Mucosa of gallbladder (tissue), 1 donor: ENCODE measurements at regions not wholly inside any gene's neighbourhood (a gene's known extent, or its start where the extent isn't known, plus 50 kb on each side); places are given as distances from the start of the nearest gene placed in this dataset.

ENCODE experiments used
- DNase-seq: peaks from one replicate; pipeline ENCODE4 v3.0.0-alpha.2; 2020; ENCODE audit warnings: low spot score
- donor health status: DM: no; HTN: no; CAD: no.

DNA sequence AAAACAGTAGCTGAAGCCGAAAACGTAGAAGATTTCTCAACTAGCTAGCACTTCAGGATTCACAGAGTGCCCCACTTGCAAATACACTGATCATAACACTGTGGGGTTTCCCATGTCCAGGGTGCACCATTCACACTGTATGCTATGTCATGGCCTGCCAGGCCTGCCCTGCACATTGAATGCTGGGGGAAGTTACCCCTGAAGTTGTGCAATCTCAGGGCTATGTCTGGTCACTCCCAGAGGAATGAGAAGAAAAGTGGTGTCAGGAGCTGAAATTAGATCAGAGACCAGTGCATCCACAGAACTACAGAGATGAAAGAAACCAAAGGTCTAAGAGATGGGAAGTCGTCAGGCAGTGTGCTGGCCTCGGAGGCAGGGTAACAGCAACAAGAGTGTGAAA lies 196.8 kb downstream of the RAP2A start:
- no peak for DNase-seq

DNA sequence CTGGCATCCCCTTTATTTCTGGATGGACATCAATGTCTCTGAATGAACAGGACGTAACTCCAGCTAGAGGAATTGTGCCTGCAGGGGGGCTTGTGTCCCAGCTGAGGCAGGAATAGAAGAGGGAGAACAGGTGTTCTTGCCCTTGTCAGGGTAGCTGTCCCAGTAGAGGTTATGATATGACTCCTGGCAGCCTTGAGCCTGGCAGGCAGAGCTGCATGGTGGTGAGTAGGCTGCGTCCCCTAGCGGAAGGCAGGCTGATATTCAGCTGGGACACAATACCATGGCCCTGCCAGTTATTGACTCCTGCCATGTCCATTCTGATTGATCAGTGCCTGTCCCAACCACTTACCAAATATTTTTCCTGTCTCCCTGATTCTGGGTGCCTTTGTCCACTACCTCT lies 197.2 kb downstream of the RAP2A start:
- DNase-seq = no peak

DNA sequence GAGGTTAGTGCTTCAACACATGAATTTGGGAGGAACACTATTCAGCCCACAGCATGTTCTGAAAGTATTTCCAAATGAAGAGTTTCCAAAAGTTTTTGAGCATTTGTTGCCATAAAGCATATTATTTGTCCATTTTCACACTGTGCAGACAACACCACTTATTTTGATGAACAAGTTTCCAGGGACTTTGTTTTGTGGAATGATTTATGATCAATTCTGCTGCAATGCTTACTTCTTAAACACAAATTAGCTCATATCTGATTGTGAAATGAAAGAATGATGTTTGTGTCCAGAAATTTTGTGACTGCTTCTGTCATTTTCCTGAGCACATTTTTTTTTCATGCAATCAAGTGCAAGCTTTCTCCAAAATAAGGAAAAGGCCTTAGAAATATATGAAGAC lies 205.3 kb downstream of the RAP2A start:
- no peak for DNase-seq

DNA sequence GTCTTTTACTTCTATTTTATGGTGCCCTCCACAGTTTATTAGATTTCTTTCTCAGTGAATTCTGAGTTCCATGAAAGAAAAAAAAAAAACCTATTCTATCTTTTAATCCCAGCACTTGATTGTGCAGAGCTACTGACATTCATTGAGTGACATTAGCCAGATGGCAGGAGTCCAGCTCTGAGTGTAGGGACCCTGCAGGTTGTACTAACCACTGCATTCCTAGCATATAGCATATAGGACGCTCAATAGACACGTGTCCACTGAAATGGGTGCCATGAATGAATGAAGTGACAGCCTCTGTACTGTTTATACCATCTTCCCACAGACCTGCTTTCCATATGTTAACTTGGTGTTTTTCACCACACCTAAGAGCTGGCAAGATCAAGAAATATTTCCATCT lies 206.3 kb downstream of the RAP2A start:
- no peak for DNase-seq

DNA sequence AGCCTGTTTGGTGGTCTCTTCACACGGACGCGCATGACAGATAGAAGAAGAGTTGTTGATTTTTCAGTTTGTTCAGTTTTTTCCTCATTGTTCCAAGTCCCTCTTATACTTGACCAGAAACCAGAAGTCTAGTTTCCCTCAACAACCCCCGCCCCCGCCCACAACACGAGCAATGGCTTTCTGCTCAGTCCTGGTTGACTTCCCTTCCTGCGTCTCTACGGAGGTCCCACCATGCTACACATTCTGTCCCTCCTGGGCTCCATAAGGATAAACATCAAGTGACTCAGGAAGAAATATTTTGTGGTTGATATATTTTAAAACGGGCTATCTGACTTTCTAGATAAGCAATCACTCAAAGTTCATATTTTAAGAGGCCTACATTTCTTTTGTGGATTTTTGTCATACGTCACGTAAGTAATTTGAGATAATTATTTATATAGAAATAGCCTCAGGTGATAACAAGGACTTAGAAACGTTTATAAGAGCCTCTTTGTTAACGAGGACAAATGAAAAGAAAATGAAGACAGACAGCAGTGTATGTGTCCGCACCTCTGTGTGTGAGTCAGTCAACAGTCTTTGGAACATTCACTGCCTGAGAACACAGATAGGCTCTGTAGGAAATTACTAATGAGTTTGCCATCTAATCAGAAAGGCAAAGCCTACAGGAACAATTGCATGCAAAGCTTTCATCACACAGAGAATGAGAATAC lies 214.4 kb downstream of the RAP2A start:
- no peak for DNase-seq

DNA sequence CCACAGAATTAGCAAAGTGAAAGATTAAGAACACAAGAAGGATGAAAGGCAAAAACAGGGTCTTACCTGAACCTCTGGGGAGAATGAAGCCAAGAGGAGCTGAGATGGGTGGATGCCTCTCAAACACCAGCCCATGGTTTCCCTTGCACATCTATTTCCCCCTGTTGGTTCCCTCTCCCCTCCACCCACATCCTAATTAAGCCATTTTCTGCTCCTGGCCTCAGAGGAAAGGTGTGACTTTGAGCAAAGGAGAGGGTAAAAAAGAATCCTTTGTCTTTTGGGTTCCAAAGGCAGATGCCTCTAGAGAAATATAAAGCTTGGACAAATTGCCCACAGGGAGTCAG lies 214.9 kb downstream of the RAP2A start:
- no peak for DNase-seq

DNA sequence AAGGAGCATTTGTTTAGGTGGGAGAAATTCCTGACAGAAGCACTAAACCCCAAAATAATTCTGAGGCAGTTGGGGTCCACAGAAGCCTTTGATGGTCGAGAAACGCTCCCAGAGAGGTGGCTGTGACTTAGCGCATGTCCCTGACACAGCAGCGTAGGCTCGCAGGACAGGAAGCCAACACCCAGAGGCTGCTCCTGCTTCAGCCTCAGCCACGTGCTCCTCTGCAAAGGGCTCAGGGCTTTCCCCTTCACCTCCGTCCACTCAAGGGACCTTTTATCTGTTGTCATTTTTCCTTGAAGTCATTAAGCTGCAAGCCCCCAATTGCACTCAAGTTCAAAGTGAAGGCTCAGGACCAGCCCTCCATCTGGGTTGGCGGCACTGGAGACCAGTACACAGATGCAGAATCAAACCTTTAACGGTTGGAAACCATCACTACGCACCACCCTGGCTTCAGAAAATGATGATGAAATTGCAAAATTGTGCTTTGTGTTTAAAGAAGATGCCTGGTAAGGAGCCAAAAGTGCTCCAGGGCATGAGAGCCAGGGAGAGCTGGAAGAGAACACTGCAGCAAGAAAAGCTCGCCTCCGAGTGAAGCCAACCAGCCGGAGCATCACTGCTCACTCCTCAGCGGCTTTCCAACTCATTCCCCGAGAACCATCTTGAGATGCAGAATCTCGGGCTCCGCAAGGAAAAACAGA lies 219.6 kb downstream of the RAP2A start:
- DNase-seq = no peak

DNA sequence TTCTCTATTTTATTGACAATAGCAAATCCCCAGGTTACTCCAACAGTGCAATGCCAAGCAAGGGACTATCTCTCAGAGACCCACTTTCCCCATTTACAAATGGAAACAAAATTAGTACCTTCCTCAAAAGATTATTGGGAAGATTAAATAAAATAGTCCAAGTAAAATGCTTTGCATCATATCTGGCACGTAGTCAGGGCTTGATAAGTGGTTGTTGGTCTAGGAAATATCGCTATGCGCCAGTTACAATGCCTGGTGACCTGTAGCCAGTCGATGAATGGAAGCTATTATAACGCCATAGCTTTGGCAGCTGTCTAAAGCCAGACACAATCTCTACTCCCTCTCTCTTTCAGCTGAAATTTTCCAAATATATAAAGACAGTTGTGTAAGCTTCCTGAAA lies 220.3 kb downstream of the RAP2A start:
- no peak for DNase-seq

DNA sequence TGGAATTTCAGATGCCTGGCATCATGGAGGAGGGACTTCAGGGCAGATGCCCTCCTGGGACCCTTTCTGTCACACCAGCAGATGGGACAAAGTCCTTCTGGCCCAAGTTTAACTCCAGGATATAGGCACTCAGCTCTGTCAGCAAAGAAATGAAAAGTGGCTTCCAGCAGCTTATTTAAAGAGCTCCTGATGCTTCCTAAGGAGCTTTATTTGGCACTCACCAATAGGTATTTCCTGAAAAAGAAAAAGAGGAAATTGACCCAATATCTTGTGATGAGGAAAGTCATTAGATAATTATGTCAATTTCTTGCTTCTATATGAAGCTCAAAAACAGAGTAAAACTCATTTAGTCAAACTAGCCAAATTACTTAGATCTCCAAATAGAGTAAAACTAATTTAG lies 224.6 kb downstream of the RAP2A start:
- DNase-seq = no peak

DNA sequence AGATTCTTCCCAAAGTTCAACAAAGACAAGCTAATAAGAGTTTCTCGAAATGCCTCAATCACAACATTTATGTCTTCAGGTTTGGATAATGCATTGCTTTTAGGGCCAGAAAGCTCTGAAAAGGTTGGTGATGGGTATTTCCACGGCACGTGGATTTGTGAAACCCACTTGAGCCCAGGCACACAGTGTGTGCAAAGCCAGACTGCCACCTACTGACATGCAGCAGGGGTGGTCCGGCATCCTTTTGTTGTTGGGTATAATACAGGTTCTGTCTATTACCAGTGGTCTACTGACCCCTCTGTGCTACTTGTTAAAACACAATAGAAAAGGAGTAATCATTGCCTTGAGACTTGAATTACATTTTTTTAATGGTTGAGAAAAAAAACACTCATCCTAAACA lies 225.6 kb downstream of the RAP2A start:
- no peak for DNase-seq

DNA sequence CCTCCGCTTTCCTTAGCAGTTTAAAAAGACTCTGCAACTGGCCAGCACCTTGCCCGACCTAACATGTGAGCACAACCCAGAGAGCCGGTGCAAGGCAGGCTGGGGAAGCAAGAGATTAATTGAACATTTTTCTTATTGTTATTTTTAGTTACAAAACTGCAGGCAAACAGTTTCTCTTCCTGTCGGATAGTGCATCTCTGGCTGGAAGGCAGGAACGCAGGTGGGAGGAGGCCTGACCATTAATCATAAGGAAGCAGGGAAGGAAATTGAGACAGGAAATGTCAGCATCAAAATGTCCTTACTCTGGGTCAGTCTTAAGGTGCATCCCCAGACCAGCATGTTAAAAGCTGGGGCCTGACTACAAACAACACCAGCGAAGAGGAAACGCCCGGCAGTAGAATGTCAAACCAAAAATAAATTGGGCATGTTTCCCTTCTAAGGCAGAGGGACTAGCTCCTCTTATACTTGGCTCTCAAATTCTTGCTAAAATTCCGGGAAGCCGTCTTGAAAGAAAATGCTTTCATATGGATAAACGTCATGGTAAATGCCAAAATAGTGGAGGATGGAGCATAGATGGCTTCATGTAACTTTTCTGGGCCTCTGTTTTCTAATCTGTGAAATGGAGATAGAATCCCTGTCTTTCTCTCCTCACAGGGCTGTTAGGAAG lies 226.8 kb downstream of the RAP2A start:
- DNase-seq = no peak

DNA sequence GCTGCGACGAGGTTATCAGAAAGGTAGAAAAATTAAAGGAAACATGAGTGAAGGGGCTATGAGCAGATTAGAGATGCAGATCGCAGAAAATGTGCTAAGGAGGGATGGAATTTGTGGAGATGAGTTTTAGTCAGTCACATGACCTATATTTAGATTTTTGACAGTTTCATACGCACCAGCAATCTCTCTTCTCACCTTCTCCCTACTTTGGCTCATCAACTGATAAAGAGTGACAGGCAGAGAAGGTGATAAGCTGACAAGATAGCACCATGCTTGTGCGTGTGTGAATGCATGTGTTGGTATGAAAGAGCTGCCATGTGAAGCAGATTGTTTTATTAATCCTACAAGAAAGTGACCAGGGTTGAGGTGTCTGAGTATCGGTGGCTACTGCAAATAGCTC lies 252.6 kb downstream of the RAP2A start:
- DNase-seq = no peak

DNA sequence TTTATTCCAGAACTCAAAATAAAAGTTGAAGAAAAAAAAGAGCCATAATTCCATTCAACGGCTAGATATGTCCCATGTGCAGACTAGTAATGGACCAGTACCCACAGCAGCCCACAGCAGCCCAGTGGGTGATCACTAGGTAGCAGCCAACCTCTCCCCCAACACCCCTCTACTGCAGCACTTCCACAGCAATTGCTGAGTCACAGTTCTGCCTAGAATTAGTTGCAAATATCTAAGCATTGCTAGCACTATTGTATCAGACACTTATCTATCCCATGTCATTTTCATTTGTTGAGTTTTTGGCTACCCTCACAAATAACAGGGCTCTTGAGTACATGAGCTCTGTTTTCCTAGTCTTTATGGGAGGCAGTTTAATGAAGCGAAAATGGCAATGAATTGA lies 258.7 kb downstream of the RAP2A start:
- DNase-seq = no peak

DNA sequence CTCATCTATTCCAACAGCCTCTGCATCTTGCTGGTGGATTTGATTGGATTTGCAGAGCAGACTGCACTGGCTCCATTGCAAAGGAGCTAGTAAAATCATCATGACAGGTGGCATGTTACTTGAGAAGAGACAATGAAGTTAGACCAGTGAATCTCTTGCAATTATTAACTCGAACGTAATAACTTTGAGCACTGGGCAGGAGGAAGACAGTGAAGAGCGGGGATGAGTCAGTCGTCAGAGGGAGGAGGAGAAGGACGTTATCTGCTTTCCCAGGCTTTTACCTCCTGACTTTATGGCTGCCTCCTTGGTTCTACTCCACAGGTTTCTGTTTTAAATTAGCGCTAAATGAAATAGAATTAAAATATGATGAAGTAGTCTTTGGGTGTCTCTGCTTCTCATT lies 257.8 kb upstream of the IPO5 start:
- DNase-seq = no peak

DNA sequence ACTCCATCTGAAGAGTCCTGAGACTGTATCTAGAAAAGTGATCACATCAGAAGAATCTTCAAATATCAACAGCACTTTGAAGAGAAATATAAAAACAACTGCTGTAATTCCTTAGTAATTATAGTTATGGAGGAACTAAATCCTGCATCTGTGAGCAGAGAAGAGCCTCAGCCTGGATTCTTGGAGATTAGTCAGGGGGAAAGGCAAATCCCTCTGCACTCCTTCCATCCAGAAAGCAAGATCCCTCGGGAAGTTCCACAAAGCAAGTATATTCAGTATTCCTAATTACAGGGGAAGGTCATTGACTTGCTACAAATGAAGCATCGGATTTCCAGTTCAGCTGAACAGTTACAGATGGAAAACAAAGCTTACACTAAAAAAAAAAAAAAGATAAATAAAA lies 256.6 kb upstream of the IPO5 start:
- DNase-seq = no peak

DNA sequence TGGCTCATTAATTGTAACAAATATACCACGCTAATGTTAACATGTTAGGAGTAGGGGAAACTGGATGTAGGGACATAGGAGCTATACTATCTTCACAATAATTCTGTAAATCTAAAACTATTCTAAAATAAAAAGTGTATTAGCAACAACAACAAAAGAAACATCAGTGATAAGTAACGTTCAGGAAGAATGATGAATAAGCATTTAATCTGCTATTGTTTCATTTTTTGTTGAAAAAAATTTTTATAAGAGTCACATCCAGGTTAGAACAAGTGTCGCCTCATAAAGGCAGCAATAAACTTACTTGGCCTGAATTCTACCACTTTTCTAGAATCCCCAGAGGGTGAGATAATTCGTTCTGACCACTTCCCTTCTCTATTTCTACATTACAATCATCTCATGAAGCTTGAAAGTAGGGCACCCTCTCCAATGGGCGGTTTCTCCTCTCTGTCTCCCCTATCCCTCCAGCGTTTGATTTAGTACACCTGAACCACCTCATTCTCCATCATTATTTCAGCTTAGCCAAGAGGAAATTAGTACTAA lies 253.1 kb upstream of the IPO5 start:
- DNase-seq = no peak

DNA sequence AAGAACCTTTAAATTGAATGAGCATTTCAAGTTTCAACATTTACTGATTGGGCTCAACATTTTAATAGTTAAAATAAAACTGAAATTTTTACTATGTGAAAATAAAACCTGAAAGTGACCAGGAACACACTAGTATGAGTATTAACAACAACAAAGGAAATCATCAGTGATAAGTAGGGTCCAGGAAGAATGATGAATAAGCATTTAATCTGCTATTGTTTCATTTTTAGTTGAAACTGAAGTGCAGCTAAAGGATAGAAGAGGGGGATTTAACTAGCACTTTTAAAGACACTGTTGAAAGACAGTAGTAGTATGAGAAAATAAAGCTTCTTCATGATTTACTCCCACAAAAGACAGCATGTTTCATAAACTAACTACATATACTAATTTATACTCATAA lies 250.9 kb upstream of the IPO5 start:
- DNase-seq = no peak

DNA sequence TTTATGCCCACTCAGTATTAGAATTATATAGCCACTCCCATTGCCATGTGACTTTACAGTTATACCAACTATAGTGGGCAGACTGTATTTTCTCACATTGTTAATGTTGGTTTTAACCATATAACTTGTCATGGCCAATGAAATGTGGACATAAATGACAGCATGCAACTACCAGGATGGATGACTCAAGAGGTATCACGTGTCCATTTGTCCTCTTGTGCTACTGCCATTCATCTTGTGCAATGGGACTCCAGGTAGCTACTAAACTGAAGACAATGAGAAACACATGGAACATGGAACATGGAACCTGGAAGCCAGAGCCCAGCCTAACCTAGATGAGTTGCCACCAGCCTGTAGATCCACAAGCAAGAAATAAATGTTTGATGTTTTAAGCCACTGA lies 242.7 kb upstream of the IPO5 start:
- DNase-seq = no peak

DNA sequence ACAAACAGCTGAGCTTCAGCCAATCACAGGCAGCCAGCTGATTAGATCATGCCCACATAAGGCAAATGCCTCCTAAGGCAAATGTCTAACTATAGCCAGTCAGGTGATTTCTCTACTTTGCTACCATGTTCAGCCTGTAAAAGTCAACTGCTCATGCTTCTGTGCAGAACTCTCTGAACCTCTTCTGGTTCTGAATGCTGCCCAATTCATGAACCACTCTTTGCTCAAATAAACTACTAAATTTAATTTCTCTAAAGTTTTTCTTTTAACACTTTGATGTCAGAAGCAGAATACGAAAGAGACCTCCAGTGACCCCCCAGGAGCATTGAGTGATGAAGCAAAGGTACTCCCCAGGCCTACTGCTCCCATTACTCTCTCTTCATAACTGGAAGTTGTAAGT lies 240.7 kb upstream of the IPO5 start:
- DNase-seq = no peak

DNA sequence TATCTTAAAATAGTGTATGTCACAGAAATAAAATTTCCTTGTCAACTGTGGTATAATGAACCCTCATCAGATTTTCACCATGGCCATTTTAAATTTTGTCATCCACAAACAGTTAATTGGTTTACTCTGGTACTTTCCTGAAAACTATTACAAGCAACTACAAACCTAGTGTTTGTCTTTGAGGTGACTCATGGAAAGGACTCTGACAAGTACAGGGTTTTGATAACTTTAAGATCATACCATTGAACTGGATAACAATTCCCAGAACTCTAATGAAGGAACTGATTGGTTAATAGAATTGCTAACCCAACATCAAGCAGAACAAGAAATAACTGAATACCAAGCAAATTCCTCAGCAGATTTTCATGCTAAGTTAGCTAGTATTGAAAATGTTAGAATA lies 237.7 kb upstream of the IPO5 start:
- no peak for DNase-seq

DNA sequence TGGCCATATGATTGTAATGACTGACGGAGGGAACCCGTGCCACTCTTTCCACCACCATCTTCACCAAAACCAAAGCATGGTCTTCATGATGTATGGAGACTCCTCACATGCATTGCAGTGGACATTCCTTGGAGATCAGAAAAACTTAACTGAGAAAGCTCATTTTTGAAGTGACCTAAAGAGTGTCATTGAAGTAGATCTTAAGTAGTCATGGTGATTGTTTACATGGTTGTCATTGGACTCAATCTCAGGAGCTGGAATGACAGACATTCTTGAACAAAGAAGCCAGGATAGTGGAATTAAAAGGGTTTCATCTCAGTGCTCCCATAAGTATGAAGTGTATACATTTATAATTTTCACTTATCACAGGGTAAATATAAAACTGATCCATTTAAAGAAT lies 236.7 kb upstream of the IPO5 start:
- no peak for DNase-seq

DNA sequence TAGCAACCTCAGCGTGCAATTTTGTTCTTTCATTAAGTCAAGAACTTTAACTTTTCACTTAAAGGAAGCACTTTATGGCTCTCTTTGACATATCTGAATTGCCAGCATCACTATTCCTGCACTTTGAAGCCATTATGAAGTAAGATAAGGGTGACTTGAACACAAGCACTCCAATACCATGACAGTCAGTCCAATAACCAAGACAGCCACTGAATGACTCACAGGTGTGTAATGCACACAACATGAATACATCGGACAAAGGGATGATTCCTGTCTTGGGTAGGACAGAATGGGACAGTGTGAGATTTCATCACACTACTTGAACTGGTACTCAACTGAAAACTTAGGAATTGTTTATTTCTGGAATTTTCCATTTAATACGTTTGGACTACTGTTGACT lies 233.7 kb upstream of the IPO5 start:
- no peak for DNase-seq

DNA sequence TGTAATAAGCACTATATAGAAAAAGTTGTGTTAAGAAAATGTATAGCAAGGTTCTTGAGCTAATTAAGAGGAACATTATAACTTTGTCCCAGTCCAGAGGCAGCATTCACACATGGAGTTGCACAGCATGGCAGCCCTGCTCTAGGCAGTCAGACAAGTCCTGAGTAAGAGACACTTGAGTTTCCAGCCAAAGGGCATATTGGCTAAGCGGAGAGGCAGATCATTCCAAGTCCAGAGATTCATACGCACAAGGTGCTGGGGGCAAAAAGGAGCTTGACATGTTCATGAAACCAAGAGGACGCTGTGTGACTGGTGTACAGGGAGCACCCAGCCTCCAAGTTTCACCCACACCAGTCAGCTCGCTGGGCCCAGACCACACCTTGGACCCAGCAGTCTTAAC lies 232.6 kb upstream of the IPO5 start:
- no peak for DNase-seq
